ENCODE measurements at regions not wholly inside any gene's neighbourhood (a gene's known extent, or its start where the extent isn't known, plus 50 kb on each side); places are given as distances from the start of the nearest gene placed in this dataset.

- no peak overlapping the region for H3K4me3 ChIP-seq
- 26 to 66% methylated on average over 3 of the region's 3 CpGs for WGBS, 2 donors
- ATAC-seq (ENCODE audit: insufficient read depth, low FRiP score) (no peak), DNase-seq (no peak)
- no peaks in the 10 kb centered on the region for H3K27me3 ChIP-seq (ENCODE audit: control insufficient read depth in 3 of 3, insufficient read depth in 3 of 3, low read length in 2 of 3)
- H3K9ac ChIP-seq (ENCODE audit: insufficient read depth in 1 of 2, low read length in 2 of 2) = no peak overlapping the region
- H3K9me3 ChIP-seq (ENCODE audit: control insufficient read depth in 4 of 4, insufficient read depth in 3 of 4, low read length in 3 of 4) = no peaks in the 10 kb centered on the region
- no peak overlapping the region for H3K27ac ChIP-seq (ENCODE audit: low read depth in 1 of 2, low read length in 1 of 2)
- H3K4me1 ChIP-seq (ENCODE audit: control insufficient read depth in 5 of 5, insufficient read depth in 5 of 5, low read length in 5 of 5) = no peaks in the 10 kb centered on the region
- H3K36me3 ChIP-seq (ENCODE audit: control insufficient read depth in 4 of 4, insufficient read depth in 4 of 4, low read length in 4 of 4) = no peaks in the 10 kb centered on the region
- no peak for TF ChIP-seq CTCF (IDR thresholded peaks at IDR 0.05; ENCODE audit: control extremely low read depth, extremely low read depth)
Observed at GRCh38 chr1:80882553-80882952, 918.2 kb upstream of the ADGRL2 start.

GRCh38 chr1:80878343-80878742 lies 922.4 kb upstream of the ADGRL2 start:
- Histone ChIP-seq H3K9me3 (ENCODE audit: control insufficient read depth in 4 of 4, insufficient read depth in 3 of 4, low read length in 3 of 4) (no peaks in the 10 kb centered on the region), H3K4me1 (ENCODE audit: control insufficient read depth in 5 of 5, insufficient read depth in 5 of 5, low read length in 5 of 5) (no peaks in the 10 kb centered on the region), H3K9ac (ENCODE audit: insufficient read depth in 1 of 2, low read length in 2 of 2) (no peak overlapping the region), H3K36me3 (ENCODE audit: control insufficient read depth in 4 of 4, insufficient read depth in 4 of 4, low read length in 4 of 4) (no peaks in the 10 kb centered on the region), H3K4me3 (no peak overlapping the region), H3K27me3 (ENCODE audit: control insufficient read depth in 3 of 3, insufficient read depth in 3 of 3, low read length in 2 of 3) (no peaks in the 10 kb centered on the region), H3K27ac (ENCODE audit: low read depth in 1 of 2, low read length in 1 of 2) (no peak overlapping the region)
- TF ChIP-seq CTCF (IDR thresholded peaks at IDR 0.05; ENCODE audit: control extremely low read depth, extremely low read depth) = no peak
- DNase-seq (peak in 1 of 3 donors; percentile 43), ATAC-seq (ENCODE audit: insufficient read depth, low FRiP score) (no peak)

- no peak overlapping the region for H3K27ac ChIP-seq (ENCODE audit: low read depth in 1 of 2, low read length in 1 of 2)
- no peak for TF ChIP-seq CTCF (IDR thresholded peaks at IDR 0.05; ENCODE audit: control extremely low read depth, extremely low read depth)
- DNase-seq (no peak), ATAC-seq (ENCODE audit: insufficient read depth, low FRiP score) (no peak)
- H3K4me3 ChIP-seq = no peak overlapping the region
- no peaks in the 10 kb centered on the region for H3K36me3 ChIP-seq (ENCODE audit: control insufficient read depth in 4 of 4, insufficient read depth in 4 of 4, low read length in 4 of 4)
- no peaks in the 10 kb centered on the region for H3K9me3 ChIP-seq (ENCODE audit: control insufficient read depth in 4 of 4, insufficient read depth in 3 of 4, low read length in 3 of 4)
- H3K4me1 ChIP-seq (ENCODE audit: control insufficient read depth in 5 of 5, insufficient read depth in 5 of 5, low read length in 5 of 5) = peaks cover 0 to 3% (median 0%) of the 10 kb centered on the region in 5 donors
- 85 to 88% methylated on average over 2 of the region's 2 CpGs for WGBS, 2 donors
- no peaks in the 10 kb centered on the region for H3K27me3 ChIP-seq (ENCODE audit: control insufficient read depth in 3 of 3, insufficient read depth in 3 of 3, low read length in 2 of 3)
- no peak overlapping the region for H3K9ac ChIP-seq (ENCODE audit: insufficient read depth in 1 of 2, low read length in 2 of 2)
Observed at GRCh38 chr1:80876035-80876434, 924.7 kb upstream of the ADGRL2 start.

GRCh38 chr1:80869299-80869698 lies 931.4 kb upstream of the ADGRL2 start:
- WGBS, 2 donors = 84 to 88% methylated on average over 1 of the region's 1 CpG
- TF ChIP-seq CTCF (IDR thresholded peaks at IDR 0.05; ENCODE audit: control extremely low read depth, extremely low read depth) = no peak
- H3K4me3 ChIP-seq = no peak overlapping the region
- peaks cover 0 to 3% (median 0%) of the 10 kb centered on the region in 5 donors for H3K4me1 ChIP-seq (ENCODE audit: control insufficient read depth in 5 of 5, insufficient read depth in 5 of 5, low read length in 5 of 5)
- DNase-seq (no peak), ATAC-seq (ENCODE audit: insufficient read depth, low FRiP score) (no peak)
- H3K27me3 ChIP-seq (ENCODE audit: control insufficient read depth in 3 of 3, insufficient read depth in 3 of 3, low read length in 2 of 3) = no peaks in the 10 kb centered on the region
- no peak overlapping the region for H3K9ac ChIP-seq (ENCODE audit: insufficient read depth in 1 of 2, low read length in 2 of 2)
- H3K9me3 ChIP-seq (ENCODE audit: control insufficient read depth in 4 of 4, insufficient read depth in 3 of 4, low read length in 3 of 4) = no peaks in the 10 kb centered on the region
- no peaks in the 10 kb centered on the region for H3K36me3 ChIP-seq (ENCODE audit: control insufficient read depth in 4 of 4, insufficient read depth in 4 of 4, low read length in 4 of 4)
- H3K27ac ChIP-seq (ENCODE audit: low read depth in 1 of 2, low read length in 1 of 2) = no peak overlapping the region

Data from lung (tissue), 11 donors.